G401 (cell line): ENCODE measurements at regions not wholly inside any gene's neighbourhood (a gene's known extent, or its start where the extent isn't known, plus 50 kb on each side); places are given as distances from the start of the nearest gene placed in this dataset.

Source experiments
- DNase-seq: peaks from one replicate; pipeline ENCODE4 v3.0.0-alpha.2; 2015; ENCODE audit warnings: low spot score
- in situ Hi-C: cut with HindIII; loops from 2 replicates; pipeline ENCODE4 v1.10.0; 2016; ENCODE audit warnings: low sequenced_read_pairs, mixed read lengths

GRCh38 chr5:137808503-137809135 is 54.5 kb upstream of the HNRNPA0 start:
- DNase-seq, result peak; percentile 43

GRCh38 chr5:137815202-137815990 is 52.3 kb upstream of the MYOT start:
- in situ Hi-C loops, result no loop called here

More at GRCh38 chr5:137808503-137809135, 54.5 kb upstream of the HNRNPA0 start:
- in situ Hi-C loops, result no loop called here

More at GRCh38 chr5:137815202-137815990, 52.3 kb upstream of the MYOT start:
- DNase-seq, result no peak
